ENCODE measurements at regions not wholly inside any gene's neighbourhood (a gene's known extent, or its start where the extent isn't known, plus 50 kb on each side); places are given as distances from the start of the nearest gene placed in this dataset.

DNA sequence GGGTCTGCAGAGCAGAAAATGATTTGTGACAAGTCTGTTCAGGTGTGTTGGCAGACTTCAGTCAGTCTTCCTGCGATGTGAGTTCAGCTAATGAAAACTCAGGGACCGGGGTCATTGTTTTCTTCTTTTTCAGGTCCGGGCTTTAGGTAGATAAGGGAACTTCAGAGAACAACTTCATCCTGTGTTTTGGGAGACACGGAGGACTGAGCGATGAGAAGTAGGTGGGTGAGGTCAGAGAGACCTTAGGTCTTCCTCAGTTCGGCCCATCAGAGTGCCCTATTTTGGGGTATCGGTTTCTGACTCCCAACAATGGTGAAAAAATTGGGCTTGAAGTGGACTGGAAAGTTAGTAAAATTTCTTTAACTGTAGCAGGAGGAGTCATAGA is 88.9 kb upstream of the ATF7IP2 start:
- TF ChIP-seq, protein P1, sequence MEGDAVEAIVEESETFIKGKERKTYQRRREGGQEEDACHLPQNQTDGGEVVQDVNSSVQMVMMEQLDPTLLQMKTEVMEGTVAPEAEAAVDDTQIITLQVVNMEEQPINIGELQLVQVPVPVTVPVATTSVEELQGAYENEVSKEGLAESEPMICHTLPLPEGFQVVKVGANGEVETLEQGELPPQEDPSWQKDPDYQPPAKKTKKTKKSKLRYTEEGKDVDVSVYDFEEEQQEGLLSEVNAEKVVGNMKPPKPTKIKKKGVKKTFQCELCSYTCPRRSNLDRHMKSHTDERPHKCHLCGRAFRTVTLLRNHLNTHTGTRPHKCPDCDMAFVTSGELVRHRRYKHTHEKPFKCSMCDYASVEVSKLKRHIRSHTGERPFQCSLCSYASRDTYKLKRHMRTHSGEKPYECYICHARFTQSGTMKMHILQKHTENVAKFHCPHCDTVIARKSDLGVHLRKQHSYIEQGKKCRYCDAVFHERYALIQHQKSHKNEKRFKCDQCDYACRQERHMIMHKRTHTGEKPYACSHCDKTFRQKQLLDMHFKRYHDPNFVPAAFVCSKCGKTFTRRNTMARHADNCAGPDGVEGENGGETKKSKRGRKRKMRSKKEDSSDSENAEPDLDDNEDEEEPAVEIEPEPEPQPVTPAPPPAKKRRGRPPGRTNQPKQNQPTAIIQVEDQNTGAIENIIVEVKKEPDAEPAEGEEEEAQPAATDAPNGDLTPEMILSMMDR (conservative IDR thresholded peaks at IDR 0.05; ENCODE audit: low read depth in 2 of 2), result no peak
- TF ChIP-seq ZNF114 (CRISPR knock-in tag; IDR thresholded peaks at IDR 0.05), result no peak

Measured in GM23338 (cell line).